GM12892 (cell line): ENCODE measurements at regions not wholly inside any gene's neighbourhood (a gene's known extent, or its start where the extent isn't known, plus 50 kb on each side); places are given as distances from the start of the nearest gene placed in this dataset.

ENCODE experiments used
- POLR2A ChIP-seq: IDR thresholded peaks from 2 replicates; pipeline ENCODE4 v1.6.1; 2011; ENCODE audit warnings: low read depth, low read length, control low read depth
- POLR2AphosphoS5 ChIP-seq: IDR thresholded peaks from 2 replicates; pipeline ENCODE4 v1.6.1; 2011; ENCODE audit warnings: low read depth, low read length, control low read depth

- TF ChIP-seq POLR2AphosphoS5 (no peak), POLR2A (no peak)
These were observed 342.5 kb downstream of the RPS24 start for GRCh38 chr10:78375854-78376785.
